ENCODE measurements at regions not wholly inside any gene's neighbourhood (a gene's known extent, or its start where the extent isn't known, plus 50 kb on each side); places are given as distances from the start of the nearest gene placed in this dataset.

DNA sequence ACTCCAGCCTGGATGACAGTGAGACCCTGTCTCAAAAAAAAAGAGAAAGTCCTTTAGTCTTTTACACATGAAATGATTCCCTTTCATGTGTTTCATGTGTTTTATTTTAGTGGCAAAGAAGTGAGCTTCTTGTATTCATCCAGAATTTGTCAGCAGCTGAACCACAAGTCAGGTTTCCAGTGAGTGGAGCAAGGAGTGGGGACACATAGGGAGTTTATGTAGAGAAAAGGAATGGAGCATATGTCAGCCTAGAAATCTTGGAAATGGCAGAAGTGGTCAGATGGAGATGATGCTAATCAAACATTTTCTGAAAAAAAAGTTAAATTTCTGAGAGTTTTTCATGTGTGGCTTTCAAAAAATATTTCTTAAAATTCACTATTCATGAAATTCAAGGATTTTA is 383.0 kb upstream of the GATB start:
- DNase-seq (ENCODE audit: insufficient read length, low spot score), result no peak
- no peak for FAIRE-seq
- TF ChIP-seq SPI1 (IDR thresholded peaks at IDR 0.05; ENCODE audit: low read depth, low read length) (no peak), POU2F2 (IDR thresholded peaks at IDR 0.05; ENCODE audit: low read depth, low read length) (no peak), PAX5 (IDR thresholded peaks at IDR 0.05; ENCODE audit: insufficient read depth, low read length, severe bottlenecking) (no peak), TAF1 (IDR thresholded peaks at IDR 0.05; ENCODE audit: low read depth, low read length) (no peak), POLR2AphosphoS5 (IDR thresholded peaks at IDR 0.05; ENCODE audit: low read depth, low read length) (no peak), POLR2A (IDR thresholded peaks at IDR 0.05; ENCODE audit: low read depth, low read length) (no peak)

DNA sequence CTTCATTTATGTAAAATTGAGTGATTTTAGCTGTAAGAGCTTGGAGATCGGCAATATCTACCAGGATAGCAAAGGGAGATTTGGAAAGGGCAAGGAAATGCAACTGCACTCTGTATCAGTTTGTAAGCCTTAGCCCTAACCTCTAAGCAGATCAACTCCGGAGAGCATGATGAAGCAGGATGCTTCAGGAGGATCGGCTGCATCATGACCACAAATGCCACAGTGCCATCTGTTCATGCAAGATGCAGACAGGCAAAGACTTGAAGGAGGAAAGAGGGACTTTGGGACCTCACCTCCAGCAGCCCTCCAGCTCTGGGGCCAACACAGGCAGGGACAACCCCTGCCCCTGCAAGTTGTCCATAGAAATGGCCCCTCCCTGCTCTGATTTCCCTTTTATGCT is 377.6 kb upstream of the GATB start:
- DNase-seq (ENCODE audit: insufficient read length, low spot score) (no peak), FAIRE-seq (no peak)
- TF ChIP-seq POLR2AphosphoS5 (IDR thresholded peaks at IDR 0.05; ENCODE audit: low read depth, low read length) (no peak), PAX5 (IDR thresholded peaks at IDR 0.05; ENCODE audit: insufficient read depth, low read length, severe bottlenecking) (no peak), SPI1 (IDR thresholded peaks at IDR 0.05; ENCODE audit: low read depth, low read length) (no peak), POU2F2 (IDR thresholded peaks at IDR 0.05; ENCODE audit: low read depth, low read length) (no peak), TAF1 (IDR thresholded peaks at IDR 0.05; ENCODE audit: low read depth, low read length) (no peak), POLR2A (IDR thresholded peaks at IDR 0.05; ENCODE audit: low read depth, low read length) (no peak)

- FAIRE-seq (no peak), DNase-seq (ENCODE audit: insufficient read length, low spot score) (no peak)
- TF ChIP-seq POLR2AphosphoS5 (IDR thresholded peaks at IDR 0.05; ENCODE audit: low read depth, low read length) (no peak), PAX5 (IDR thresholded peaks at IDR 0.05; ENCODE audit: insufficient read depth, low read length, severe bottlenecking) (no peak)
Measured at GRCh38 chr4:152132776-152133175, 372.0 kb upstream of the GATB start.

DNA sequence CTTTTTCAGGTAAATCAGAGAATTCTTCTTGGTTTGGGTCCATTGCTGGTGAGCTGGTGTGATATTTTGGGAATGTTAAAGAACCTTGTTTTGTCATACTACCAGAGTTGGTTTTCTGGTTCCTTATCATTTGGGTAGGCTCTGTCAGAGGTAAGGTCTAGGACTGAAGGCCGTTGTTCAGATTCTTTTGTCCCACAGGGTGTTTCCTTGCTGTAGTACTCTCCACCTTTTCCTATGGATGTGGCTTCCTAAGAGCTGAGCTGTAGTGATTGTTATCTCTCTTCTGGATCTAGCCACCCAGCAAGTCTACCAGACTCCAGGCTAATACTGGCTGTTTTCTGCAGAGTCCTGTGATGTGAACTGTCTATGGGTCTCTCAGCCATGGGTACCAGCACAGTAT is 367.5 kb upstream of the GATB start:
- TF ChIP-seq SPI1 (IDR thresholded peaks at IDR 0.05; ENCODE audit: low read depth, low read length) (no peak), PAX5 (IDR thresholded peaks at IDR 0.05; ENCODE audit: insufficient read depth, low read length, severe bottlenecking) (no peak), TAF1 (IDR thresholded peaks at IDR 0.05; ENCODE audit: low read depth, low read length) (no peak), POLR2A (IDR thresholded peaks at IDR 0.05; ENCODE audit: low read depth, low read length) (no peak), POU2F2 (IDR thresholded peaks at IDR 0.05; ENCODE audit: low read depth, low read length) (no peak), POLR2AphosphoS5 (IDR thresholded peaks at IDR 0.05; ENCODE audit: low read depth, low read length) (no peak)
- no peak for DNase-seq (ENCODE audit: insufficient read length, low spot score)
- FAIRE-seq, result no peak

DNA sequence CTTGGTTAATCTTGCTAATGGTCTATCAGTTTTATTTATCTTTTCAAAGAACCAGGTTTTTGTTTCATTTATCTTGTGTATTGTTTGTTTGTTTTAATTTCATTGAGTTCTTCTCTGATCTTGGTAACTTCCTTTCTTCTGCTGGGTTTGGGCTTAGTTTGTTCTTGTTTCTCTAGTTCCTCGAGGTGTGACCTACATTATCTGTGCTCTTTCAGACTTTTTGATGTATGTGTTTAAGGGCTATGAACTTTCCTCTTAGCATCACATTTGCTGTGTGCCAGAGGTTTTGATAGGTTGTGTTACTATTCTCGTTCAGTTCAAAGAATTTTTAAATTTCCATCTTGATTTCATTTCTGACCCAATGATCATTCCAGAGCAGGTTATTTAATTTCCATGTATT is 365.4 kb upstream of the GATB start:
- FAIRE-seq, result no peak
- DNase-seq (ENCODE audit: insufficient read length, low spot score), result no peak
- no peak for TF ChIP-seq PAX5 (IDR thresholded peaks at IDR 0.05; ENCODE audit: insufficient read depth, low read length, severe bottlenecking)
- TF ChIP-seq SPI1 (IDR thresholded peaks at IDR 0.05; ENCODE audit: low read depth, low read length), result no peak
- no peak for TF ChIP-seq POLR2A (IDR thresholded peaks at IDR 0.05; ENCODE audit: low read depth, low read length)
- TF ChIP-seq POLR2AphosphoS5 (IDR thresholded peaks at IDR 0.05; ENCODE audit: low read depth, low read length), result no peak
- TF ChIP-seq TAF1 (IDR thresholded peaks at IDR 0.05; ENCODE audit: low read depth, low read length), result no peak
- no peak for TF ChIP-seq POU2F2 (IDR thresholded peaks at IDR 0.05; ENCODE audit: low read depth, low read length)

DNA sequence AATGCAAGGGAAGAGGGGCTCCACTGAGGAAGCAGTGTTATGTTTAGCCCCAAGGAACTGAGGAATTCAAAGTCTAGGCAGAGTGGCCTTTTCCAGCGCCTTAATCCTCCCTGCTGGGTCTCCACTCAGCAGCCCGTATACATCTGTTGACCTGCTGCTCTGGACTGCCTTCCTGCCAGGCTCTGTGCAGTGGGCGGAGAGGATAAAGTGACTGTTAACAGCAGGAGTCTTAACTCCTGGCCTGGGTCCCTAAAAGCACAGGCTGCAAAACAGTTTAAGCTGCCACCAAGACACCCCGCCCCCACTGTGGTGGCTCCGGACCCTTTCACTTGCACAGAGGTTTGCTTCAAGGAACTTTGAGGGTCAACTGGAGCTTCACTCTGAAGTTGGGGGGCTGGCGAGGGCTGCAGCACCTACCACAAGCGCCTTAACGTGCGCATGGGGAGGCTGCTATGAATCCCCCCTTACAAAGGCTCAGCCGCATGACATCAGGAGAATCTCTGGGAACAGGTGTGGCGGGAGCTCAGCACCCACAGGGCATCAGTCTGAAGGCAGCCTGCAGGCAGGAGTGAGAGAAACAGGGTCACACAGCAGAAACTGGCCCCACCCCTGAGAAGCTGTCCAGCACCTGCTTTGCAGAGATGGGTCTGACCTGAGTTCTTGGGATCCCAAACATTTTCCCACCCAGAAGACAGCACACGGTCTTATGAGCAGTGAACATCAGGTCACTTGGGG is 358.2 kb upstream of the GATB start:
- FAIRE-seq, result no peak
- TF ChIP-seq TAF1 (IDR thresholded peaks at IDR 0.05; ENCODE audit: low read depth, low read length), result no peak
- TF ChIP-seq POLR2A (IDR thresholded peaks at IDR 0.05; ENCODE audit: low read depth, low read length), result no peak
- no peak for DNase-seq (ENCODE audit: insufficient read length, low spot score)

DNA sequence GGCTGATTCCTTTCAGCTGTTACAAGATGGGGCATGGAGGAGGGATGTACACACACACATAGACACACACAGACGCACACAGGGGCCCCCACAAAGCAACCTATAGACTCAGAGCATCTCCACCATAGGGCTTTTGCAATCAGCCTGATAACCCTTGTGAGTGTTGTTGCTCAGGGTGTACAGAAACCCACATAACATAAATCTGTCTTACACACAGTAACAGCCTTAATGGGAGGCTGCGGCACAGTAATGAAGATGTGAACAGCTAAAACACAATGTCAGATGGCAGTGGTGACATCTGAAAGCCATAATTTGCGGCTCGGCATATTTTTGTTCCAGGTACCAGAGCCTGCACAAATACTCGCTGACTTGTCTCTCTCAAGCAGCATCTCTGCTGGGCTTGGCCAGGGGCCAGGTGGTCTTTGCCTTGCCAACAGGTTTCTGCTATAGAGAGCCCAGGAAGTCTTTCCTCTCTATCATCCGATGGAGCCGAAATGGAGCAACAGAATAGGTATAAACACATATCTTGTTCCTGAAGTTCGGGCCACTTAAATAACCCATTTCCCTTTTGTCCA is 357.2 kb upstream of the GATB start:
- TF ChIP-seq POLR2AphosphoS5 (IDR thresholded peaks at IDR 0.05; ENCODE audit: low read depth, low read length), result no peak
- TF ChIP-seq TAF1 (IDR thresholded peaks at IDR 0.05; ENCODE audit: low read depth, low read length), result no peak
- TF ChIP-seq POLR2A (IDR thresholded peaks at IDR 0.05; ENCODE audit: low read depth, low read length), result no peak
- TF ChIP-seq POU2F2 (IDR thresholded peaks at IDR 0.05; ENCODE audit: low read depth, low read length), result no peak
- no peak for TF ChIP-seq PAX5 (IDR thresholded peaks at IDR 0.05; ENCODE audit: insufficient read depth, low read length, severe bottlenecking)
- FAIRE-seq (no peak), DNase-seq (ENCODE audit: insufficient read length, low spot score) (no peak)

DNA sequence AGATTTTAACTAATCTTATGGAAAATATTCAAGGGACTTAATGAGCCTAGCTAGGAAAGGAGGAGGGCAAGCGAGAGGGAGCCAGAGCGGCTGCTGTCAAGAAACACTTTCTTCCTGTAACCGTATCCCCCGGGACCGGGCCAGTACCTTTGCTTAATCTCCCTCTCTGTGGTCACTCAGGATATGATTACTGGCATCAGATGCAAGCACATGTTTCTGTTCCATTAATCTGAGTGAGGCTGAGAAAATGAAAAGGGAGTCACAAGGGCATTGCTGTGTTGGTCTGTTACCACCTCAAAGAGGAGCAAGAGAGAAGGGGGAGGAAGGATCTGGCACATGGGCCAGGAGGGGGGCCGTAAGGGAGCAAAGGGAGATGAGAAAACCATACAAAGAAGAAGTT is 356.7 kb upstream of the GATB start:
- DNase-seq (ENCODE audit: insufficient read length, low spot score) (no peak), FAIRE-seq (no peak)
- TF ChIP-seq POLR2AphosphoS5 (IDR thresholded peaks at IDR 0.05; ENCODE audit: low read depth, low read length) (no peak), TAF1 (IDR thresholded peaks at IDR 0.05; ENCODE audit: low read depth, low read length) (no peak), SPI1 (IDR thresholded peaks at IDR 0.05; ENCODE audit: low read depth, low read length) (no peak), PAX5 (IDR thresholded peaks at IDR 0.05; ENCODE audit: insufficient read depth, low read length, severe bottlenecking) (no peak), POU2F2 (IDR thresholded peaks at IDR 0.05; ENCODE audit: low read depth, low read length) (no peak), POLR2A (IDR thresholded peaks at IDR 0.05; ENCODE audit: low read depth, low read length) (no peak)

DNA sequence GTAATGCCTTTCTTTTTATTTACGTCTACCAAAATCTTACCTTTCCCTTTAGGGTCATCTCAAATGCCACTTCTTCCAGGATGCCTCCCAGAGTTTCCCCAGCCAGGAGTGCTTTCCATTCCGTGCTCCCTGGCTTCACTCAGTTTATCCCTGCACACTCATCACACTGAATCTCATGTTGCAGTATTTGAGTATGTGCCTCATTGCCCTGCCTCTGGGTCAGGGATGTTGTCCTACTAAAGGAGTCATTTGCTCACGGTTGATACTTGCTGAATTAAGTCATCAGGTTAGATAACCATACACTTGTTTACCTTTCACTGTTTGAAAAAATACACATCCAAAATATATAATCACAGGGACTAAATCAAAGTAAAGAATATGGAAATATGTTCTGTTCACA is 356.2 kb upstream of the GATB start:
- TF ChIP-seq POLR2AphosphoS5 (IDR thresholded peaks at IDR 0.05; ENCODE audit: low read depth, low read length), result no peak
- no peak for TF ChIP-seq PAX5 (IDR thresholded peaks at IDR 0.05; ENCODE audit: insufficient read depth, low read length, severe bottlenecking)
- TF ChIP-seq TAF1 (IDR thresholded peaks at IDR 0.05; ENCODE audit: low read depth, low read length), result no peak
- no peak for TF ChIP-seq SPI1 (IDR thresholded peaks at IDR 0.05; ENCODE audit: low read depth, low read length)
- no peak for TF ChIP-seq POLR2A (IDR thresholded peaks at IDR 0.05; ENCODE audit: low read depth, low read length)
- TF ChIP-seq POU2F2 (IDR thresholded peaks at IDR 0.05; ENCODE audit: low read depth, low read length), result no peak
- FAIRE-seq (no peak), DNase-seq (ENCODE audit: insufficient read length, low spot score) (no peak)

DNA sequence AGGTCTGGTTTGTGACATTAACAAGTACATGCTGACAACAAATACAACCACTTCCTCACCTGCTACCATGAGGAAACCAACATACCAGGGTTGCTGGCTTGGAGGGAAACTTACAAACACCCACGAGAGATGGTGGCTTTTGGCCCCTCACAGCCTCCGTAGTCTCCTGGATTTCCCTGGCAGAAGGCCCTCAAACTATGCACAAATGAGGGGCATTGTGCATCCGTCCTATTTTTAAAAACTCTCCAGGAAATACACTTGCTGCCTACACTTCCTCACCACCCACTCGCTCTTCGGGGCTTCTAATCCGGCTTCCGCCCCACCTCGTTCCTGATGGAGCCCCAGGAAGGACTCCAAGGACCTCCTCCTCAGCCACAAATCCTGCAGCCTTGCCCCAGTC is 355.0 kb upstream of the GATB start:
- DNase-seq (ENCODE audit: insufficient read length, low spot score) (no peak), FAIRE-seq (peak; percentile 47)
- TF ChIP-seq TAF1 (IDR thresholded peaks at IDR 0.05; ENCODE audit: low read depth, low read length) (no peak), POLR2A (IDR thresholded peaks at IDR 0.05; ENCODE audit: low read depth, low read length) (no peak), POLR2AphosphoS5 (IDR thresholded peaks at IDR 0.05; ENCODE audit: low read depth, low read length) (no peak), SPI1 (IDR thresholded peaks at IDR 0.05; ENCODE audit: low read depth, low read length) (peak; percentile 44), POU2F2 (IDR thresholded peaks at IDR 0.05; ENCODE audit: low read depth, low read length) (no peak), PAX5 (IDR thresholded peaks at IDR 0.05; ENCODE audit: insufficient read depth, low read length, severe bottlenecking) (no peak)

Measured in GM12891 (cell line).